ENCODE measurements at regions not wholly inside any gene's neighbourhood (a gene's known extent, or its start where the extent isn't known, plus 50 kb on each side); places are given as distances from the start of the nearest gene placed in this dataset.

GRCh38 chr2:72011791-72012190 is 135.9 kb downstream of the CYP26B1 start:
- 78 to 79% methylated on average over 6 of the region's 6 CpGs for WGBS, 2 experiments (ENCODE audit: low coverage in 1 of 2, low lambda C conversion rate in 2 of 2, missing lambda C conversion rate in 2 of 2)
- Histone ChIP-seq H3K27me3 (replicated peaks; ENCODE audit: insufficient read depth) (no peaks in the 10 kb centered on the region), H3F3A (ENCODE audit: insufficient read depth) (no peaks in the 10 kb centered on the region), H3K4me1 (ENCODE audit: insufficient read depth) (no peaks in the 10 kb centered on the region), H3K9me3 (ENCODE audit: low read depth) (no peaks in the 10 kb centered on the region), H2AFZ (no peak overlapping the region), H4K20me1 (ENCODE audit: insufficient read depth) (no peaks in the 10 kb centered on the region), H3K4me3 (no peak overlapping the region), H3K9ac (no peak overlapping the region), H3K9me2 (ENCODE audit: insufficient read depth) (no peaks in the 10 kb centered on the region), H3K36me3 (ENCODE audit: low read depth) (no peaks in the 10 kb centered on the region), H3K4me2 (ENCODE audit: unreplicated experiment) (no peak overlapping the region), H3K27ac (no peak overlapping the region), H3K79me2 (ENCODE audit: insufficient read depth) (no peaks in the 10 kb centered on the region)
- in situ Hi-C loops (cut with MboI): no loop called here
- DNase-seq: no peak
- TF ChIP-seq EZH2phosphoT487 (IDR thresholded peaks at IDR 0.05; ENCODE audit: insufficient read depth, low read depth) (no peak), EZH2 (IDR thresholded peaks at IDR 0.05; ENCODE audit: insufficient read depth, poor library complexity, severe bottlenecking) (no peak)

- H3K79me2 ChIP-seq (ENCODE audit: insufficient read depth): no peaks in the 10 kb centered on the region
- no peak for DNase-seq
- H2AFZ ChIP-seq: no peak overlapping the region
- in situ Hi-C loops (cut with MboI): no loop called here
- no peak overlapping the region for H3K9ac ChIP-seq
- H3K4me1 ChIP-seq (ENCODE audit: insufficient read depth): no peaks in the 10 kb centered on the region
- H3K27me3 ChIP-seq (replicated peaks; ENCODE audit: insufficient read depth): no peaks in the 10 kb centered on the region
- WGBS, 2 experiments (ENCODE audit: low coverage in 1 of 2, low lambda C conversion rate in 2 of 2, missing lambda C conversion rate in 2 of 2): 86 to 87% methylated on average over 3 of the region's 3 CpGs
- no peak overlapping the region for H3K4me2 ChIP-seq (ENCODE audit: unreplicated experiment)
- no peaks in the 10 kb centered on the region for H3K36me3 ChIP-seq (ENCODE audit: low read depth)
- TF ChIP-seq EZH2 (IDR thresholded peaks at IDR 0.05; ENCODE audit: insufficient read depth, poor library complexity, severe bottlenecking): no peak
- TF ChIP-seq EZH2phosphoT487 (IDR thresholded peaks at IDR 0.05; ENCODE audit: insufficient read depth, low read depth): no peak
- H3K4me3 ChIP-seq: no peak overlapping the region
- no peaks in the 10 kb centered on the region for H3K9me2 ChIP-seq (ENCODE audit: insufficient read depth)
- no peaks in the 10 kb centered on the region for H3K9me3 ChIP-seq (ENCODE audit: low read depth)
- no peaks in the 10 kb centered on the region for H3F3A ChIP-seq (ENCODE audit: insufficient read depth)
- no peak overlapping the region for H3K27ac ChIP-seq
- no peaks in the 10 kb centered on the region for H4K20me1 ChIP-seq (ENCODE audit: insufficient read depth)
Observed at GRCh38 chr2:72011370-72011689, 136.3 kb downstream of the CYP26B1 start.

GRCh38 chr2:72010647-72011369 is 136.9 kb downstream of the CYP26B1 start:
- H3K4me3 ChIP-seq: no peak overlapping the region
- H2AFZ ChIP-seq: no peak overlapping the region
- no peaks in the 10 kb centered on the region for H3K9me3 ChIP-seq (ENCODE audit: low read depth)
- H4K20me1 ChIP-seq (ENCODE audit: insufficient read depth): no peaks in the 10 kb centered on the region
- TF ChIP-seq EZH2 (IDR thresholded peaks at IDR 0.05; ENCODE audit: insufficient read depth, poor library complexity, severe bottlenecking): no peak
- no peak for TF ChIP-seq EZH2phosphoT487 (IDR thresholded peaks at IDR 0.05; ENCODE audit: insufficient read depth, low read depth)
- no peaks in the 10 kb centered on the region for H3K27me3 ChIP-seq (replicated peaks; ENCODE audit: insufficient read depth)
- 62 to 72% methylated on average over 11 to 12 of the region's 13 CpGs for WGBS, 2 experiments (ENCODE audit: low coverage in 1 of 2, low lambda C conversion rate in 2 of 2, missing lambda C conversion rate in 2 of 2)
- H3F3A ChIP-seq (ENCODE audit: insufficient read depth): no peaks in the 10 kb centered on the region
- no peaks in the 10 kb centered on the region for H3K9me2 ChIP-seq (ENCODE audit: insufficient read depth)
- no peak overlapping the region for H3K9ac ChIP-seq
- H3K4me1 ChIP-seq (ENCODE audit: insufficient read depth): no peaks in the 10 kb centered on the region
- H3K4me2 ChIP-seq (ENCODE audit: unreplicated experiment): no peak overlapping the region
- H3K27ac ChIP-seq: no peak overlapping the region
- no peak for DNase-seq
- in situ Hi-C loops (cut with MboI): no loop called here
- H3K79me2 ChIP-seq (ENCODE audit: insufficient read depth): no peaks in the 10 kb centered on the region
- H3K36me3 ChIP-seq (ENCODE audit: low read depth): no peaks in the 10 kb centered on the region

GRCh38 chr2:72008608-72009007 is 139.1 kb downstream of the CYP26B1 start:
- Histone ChIP-seq H3K9me3 (ENCODE audit: low read depth) (no peaks in the 10 kb centered on the region), H3K9me2 (ENCODE audit: insufficient read depth) (no peaks in the 10 kb centered on the region), H3K9ac (no peak overlapping the region), H4K20me1 (ENCODE audit: insufficient read depth) (no peaks in the 10 kb centered on the region), H3F3A (ENCODE audit: insufficient read depth) (no peaks in the 10 kb centered on the region), H3K36me3 (ENCODE audit: low read depth) (no peaks in the 10 kb centered on the region), H3K27ac (no peak overlapping the region), H3K4me2 (ENCODE audit: unreplicated experiment) (no peak overlapping the region), H2AFZ (no peak overlapping the region), H3K4me3 (no peak overlapping the region), H3K4me1 (ENCODE audit: insufficient read depth) (no peaks in the 10 kb centered on the region), H3K79me2 (ENCODE audit: insufficient read depth) (no peaks in the 10 kb centered on the region), H3K27me3 (replicated peaks; ENCODE audit: insufficient read depth) (no peaks in the 10 kb centered on the region)
- peak; percentile 14 for DNase-seq
- in situ Hi-C loops (cut with MboI): no loop called here
- TF ChIP-seq EZH2 (IDR thresholded peaks at IDR 0.05; ENCODE audit: insufficient read depth, poor library complexity, severe bottlenecking): no peak
- TF ChIP-seq EZH2phosphoT487 (IDR thresholded peaks at IDR 0.05; ENCODE audit: insufficient read depth, low read depth): no peak
- WGBS, 2 experiments (ENCODE audit: low coverage in 1 of 2, low lambda C conversion rate in 2 of 2, missing lambda C conversion rate in 2 of 2): 51 to 58% methylated on average over 10 of the region's 10 CpGs

GRCh38 chr2:72007402-72007801 is 140.3 kb downstream of the CYP26B1 start:
- DNase-seq: no peak
- Histone ChIP-seq H3K4me2 (ENCODE audit: unreplicated experiment) (no peak overlapping the region), H3K4me3 (no peak overlapping the region), H3K27ac (no peak overlapping the region), H3K4me1 (ENCODE audit: insufficient read depth) (no peaks in the 10 kb centered on the region), H3K79me2 (ENCODE audit: insufficient read depth) (no peaks in the 10 kb centered on the region), H3K9me2 (ENCODE audit: insufficient read depth) (no peaks in the 10 kb centered on the region), H3K9me3 (ENCODE audit: low read depth) (no peaks in the 10 kb centered on the region), H3K9ac (no peak overlapping the region), H3K27me3 (replicated peaks; ENCODE audit: insufficient read depth) (no peaks in the 10 kb centered on the region), H3F3A (ENCODE audit: insufficient read depth) (no peaks in the 10 kb centered on the region), H4K20me1 (ENCODE audit: insufficient read depth) (no peaks in the 10 kb centered on the region), H3K36me3 (ENCODE audit: low read depth) (no peaks in the 10 kb centered on the region), H2AFZ (no peak overlapping the region)
- 78 to 86% methylated on average over 9 of the region's 9 CpGs for WGBS, 2 experiments (ENCODE audit: low coverage in 1 of 2, low lambda C conversion rate in 2 of 2, missing lambda C conversion rate in 2 of 2)
- TF ChIP-seq EZH2 (IDR thresholded peaks at IDR 0.05; ENCODE audit: insufficient read depth, poor library complexity, severe bottlenecking) (no peak), EZH2phosphoT487 (IDR thresholded peaks at IDR 0.05; ENCODE audit: insufficient read depth, low read depth) (no peak)
- in situ Hi-C loops (cut with MboI): no loop called here

Measured in GM23248 (cell line).